ENCODE measurements at regions not wholly inside any gene's neighbourhood (a gene's known extent, or its start where the extent isn't known, plus 50 kb on each side); places are given as distances from the start of the nearest gene placed in this dataset.

GRCh38 chr4:179855469-179855868, 2387.7 kb upstream of the TENM3 start:
- Histone ChIP-seq H3K36me3 (no peaks in the 10 kb centered on the region), H3K4me3 (no peak overlapping the region), H3K27me3 (no peaks in the 10 kb centered on the region), H3K4me1 (no peaks in the 10 kb centered on the region), H3K27ac (replicated peaks in 1 of 4) (no peak overlapping the region), H3K9me3 (no peaks in the 10 kb centered on the region)
- intact Hi-C loops (cut with DNase I), result no loop called here
- 76% methylated on average over 3 of the region's 3 CpGs for WGBS
- DNase-seq (ENCODE audit: extremely low spot score), result no peak
- TF ChIP-seq POLR2AphosphoS5 (IDR thresholded peaks at IDR 0.05), result no peak
- no peak for TF ChIP-seq POLR2A (IDR thresholded peaks at IDR 0.05; ENCODE audit: low read depth)
- no peak for TF ChIP-seq EP300 (IDR thresholded peaks at IDR 0.05)
- TF ChIP-seq CTCF (IDR thresholded peaks at IDR 0.05), result no peak

- Histone ChIP-seq H3K4me1 (no peaks in the 10 kb centered on the region), H3K27me3 (no peaks in the 10 kb centered on the region), H3K4me3 (no peak overlapping the region), H3K36me3 (no peaks in the 10 kb centered on the region), H3K27ac (replicated peaks in 1 of 4) (no peak overlapping the region), H3K9me3 (no peaks in the 10 kb centered on the region)
- intact Hi-C loops (cut with DNase I), result no loop called here
- TF ChIP-seq POLR2AphosphoS5 (IDR thresholded peaks at IDR 0.05) (no peak), CTCF (IDR thresholded peaks at IDR 0.05) (no peak), POLR2A (IDR thresholded peaks at IDR 0.05; ENCODE audit: low read depth) (no peak), EP300 (IDR thresholded peaks at IDR 0.05) (no peak)
- 92% methylated on average over 4 of the region's 4 CpGs for WGBS
- DNase-seq (ENCODE audit: extremely low spot score), result no peak
These were observed 2385.0 kb upstream of the TENM3 start for GRCh38 chr4:179858221-179858620.

GRCh38 chr4:179867300-179867878, 2375.8 kb upstream of the TENM3 start:
- WGBS, result 25% methylated on average over 6 of the region's 6 CpGs
- no peaks in the 10 kb centered on the region for H3K4me1 ChIP-seq
- no peak overlapping the region for H3K27ac ChIP-seq (replicated peaks in 1 of 4)
- intact Hi-C loops (cut with DNase I), result no loop called here
- no peaks in the 10 kb centered on the region for H3K36me3 ChIP-seq
- no peak overlapping the region for H3K4me3 ChIP-seq
- TF ChIP-seq CTCF (IDR thresholded peaks at IDR 0.05) (peak in 2 of 3 experiments; percentile 7), POLR2AphosphoS5 (IDR thresholded peaks at IDR 0.05) (no peak), EP300 (IDR thresholded peaks at IDR 0.05) (no peak), POLR2A (IDR thresholded peaks at IDR 0.05; ENCODE audit: low read depth) (no peak)
- H3K9me3 ChIP-seq, result no peaks in the 10 kb centered on the region
- H3K27me3 ChIP-seq, result peaks cover 0 to 3% (median 0%) of the 10 kb centered on the region in 4 donors
- DNase-seq (ENCODE audit: extremely low spot score), result no peak

GRCh38 chr4:179871726-179872125, 2371.5 kb upstream of the TENM3 start:
- Histone ChIP-seq H3K4me1 (no peaks in the 10 kb centered on the region), H3K9me3 (no peaks in the 10 kb centered on the region), H3K27ac (replicated peaks in 1 of 4) (no peak overlapping the region), H3K27me3 (peaks cover 0 to 3% (median 0%) of the 10 kb centered on the region in 4 donors), H3K4me3 (no peak overlapping the region), H3K36me3 (no peaks in the 10 kb centered on the region)
- DNase-seq (ENCODE audit: extremely low spot score), result no peak
- intact Hi-C loops (cut with DNase I), result no loop called here
- WGBS, result 52% methylated on average over 1 of the region's 1 CpG
- no peak for TF ChIP-seq CTCF (IDR thresholded peaks at IDR 0.05)
- no peak for TF ChIP-seq POLR2AphosphoS5 (IDR thresholded peaks at IDR 0.05)
- TF ChIP-seq POLR2A (IDR thresholded peaks at IDR 0.05; ENCODE audit: low read depth), result no peak
- no peak for TF ChIP-seq EP300 (IDR thresholded peaks at IDR 0.05)

- Histone ChIP-seq H3K36me3 (no peaks in the 10 kb centered on the region), H3K27me3 (no peaks in the 10 kb centered on the region), H3K4me1 (no peaks in the 10 kb centered on the region), H3K9me3 (no peaks in the 10 kb centered on the region), H3K27ac (replicated peaks in 1 of 4) (no peak overlapping the region), H3K4me3 (no peak overlapping the region)
- DNase-seq (ENCODE audit: extremely low spot score), result no peak
- TF ChIP-seq EP300 (IDR thresholded peaks at IDR 0.05) (no peak), POLR2A (IDR thresholded peaks at IDR 0.05; ENCODE audit: low read depth) (no peak), POLR2AphosphoS5 (IDR thresholded peaks at IDR 0.05) (no peak), CTCF (IDR thresholded peaks at IDR 0.05) (no peak)
- intact Hi-C loops (cut with DNase I), result no loop called here
- WGBS, result 64% methylated on average over 3 of the region's 3 CpGs
These were observed 2370.4 kb upstream of the TENM3 start for GRCh38 chr4:179872755-179873154.

All from esophagus muscularis mucosa (tissue), 4 donors.